Fibroblast of lung (primary cell): ENCODE measurements at regions not wholly inside any gene's neighbourhood (a gene's known extent, or its start where the extent isn't known, plus 50 kb on each side); places are given as distances from the start of the nearest gene placed in this dataset.

ENCODE experiments used
- DNase-seq, 2 donors: peaks; one replicate each; pipeline versions ENCODE4 v3.0.0 to v3.0.0-alpha.2; 2010; ENCODE audit warnings: low read depth in 2 of 2
- H2AFZ ChIP-seq: 2 replicates; pipeline ENCODE4 v1.5.1; 2012; ENCODE audit warnings: low read length, control low read depth, inconsistent platforms
- H3K27ac ChIP-seq: 2 replicates; pipeline ENCODE4 v1.5.1; 2011; ENCODE audit warnings: low read length, control low read depth; ENCODE audit not compliant: insufficient read depth
- H3K27me3 ChIP-seq: 2 replicates; pipeline ENCODE4 v1.5.1; 2011; ENCODE audit warnings: mild to moderate bottlenecking, low read length; ENCODE audit not compliant: control insufficient read depth, insufficient read depth
- H3K36me3 ChIP-seq: 2 replicates; pipeline ENCODE4 v1.5.1; 2011; ENCODE audit warnings: low read length; ENCODE audit not compliant: control insufficient read depth, insufficient read depth
- H3K4me1 ChIP-seq: 2 replicates; pipeline ENCODE4 v1.5.1; 2011; ENCODE audit warnings: low read length; ENCODE audit not compliant: control insufficient read depth, insufficient read depth; ENCODE audit errors: extremely low read depth
- H3K4me2 ChIP-seq: 2 replicates; pipeline ENCODE4 v1.5.1; 2011; ENCODE audit warnings: low read length, control low read depth; ENCODE audit not compliant: insufficient read depth; ENCODE audit errors: extremely low read depth
- H3K4me3 ChIP-seq, 4 experiments: fragments of 200-600 bp in 1 of 4; sonication (generic) in 1 of 4; replicated peaks in 1 of 4; 2 replicates each; pipeline ENCODE4 v1.5.1; 2011 to 2016; ENCODE audit warnings: low read length in 4 of 4, low read depth in 3 of 4, mild to moderate bottlenecking in 3 of 4, control low read depth in 2 of 4, inconsistent platforms in 1 of 4, mixed read lengths in 1 of 4; ENCODE audit not compliant: insufficient read depth in 1 of 4; ENCODE audit errors: control extremely low read depth in 1 of 4
- H3K79me2 ChIP-seq: 2 replicates; pipeline ENCODE4 v1.5.1; 2012; ENCODE audit warnings: mild to moderate bottlenecking, low read length, inconsistent platforms; ENCODE audit not compliant: control insufficient read depth, insufficient read depth
- H3K9ac ChIP-seq: 2 replicates; pipeline ENCODE4 v1.5.1; 2011; ENCODE audit warnings: mild to moderate bottlenecking, low read length, control low read depth; ENCODE audit not compliant: insufficient read depth
- H3K9me3 ChIP-seq: 2 replicates; pipeline ENCODE4 v1.5.1; 2012; ENCODE audit warnings: low read depth, low read length; ENCODE audit not compliant: control insufficient read depth, insufficient read depth
- H4K20me1 ChIP-seq: 2 replicates; pipeline ENCODE4 v1.5.1; 2011; ENCODE audit warnings: low read length; ENCODE audit not compliant: control insufficient read depth, insufficient read depth; ENCODE audit errors: extremely low read depth
- CTCF ChIP-seq, 2 donors: IDR thresholded peaks in 1 of 2; conservative IDR thresholded peaks in 1 of 2; 1 replicate in 1 of 2; 2 replicates in 1 of 2; pipeline ENCODE4 v1.5.1; 2011 to 2012; ENCODE audit warnings: low read length in 2 of 2, control low read depth in 1 of 2, inconsistent platforms in 1 of 2, low read depth in 1 of 2, mild to moderate bottlenecking in 1 of 2
- EZH2 ChIP-seq: IDR thresholded peaks from 2 replicates; pipeline ENCODE4 v1.5.1; 2012; ENCODE audit warnings: low read length, control low read depth, mild to moderate bottlenecking; ENCODE audit errors: missing control alignments

- Histone ChIP-seq H3K79me2 (no peaks in the 10 kb centered on the region), H4K20me1 (no peaks in the 10 kb centered on the region), H2AFZ (no peak overlapping the region), H3K36me3 (no peaks in the 10 kb centered on the region), H3K27me3 (no peaks in the 10 kb centered on the region), H3K4me2 (no peak overlapping the region), H3K9me3 (no peaks in the 10 kb centered on the region), H3K4me3 (no peak overlapping the region), H3K9ac (no peak overlapping the region), H3K4me1 (no peaks in the 10 kb centered on the region), H3K27ac (no peak overlapping the region)
- TF ChIP-seq EZH2 (no peak), CTCF (conservative IDR thresholded peaks at IDR 0.05 in 1 of 2, IDR thresholded peaks at IDR 0.05 in 1 of 2; ENCODE audit: low read depth in 1 of 2, low read length in 2 of 2) (no peak)
- no peak for DNase-seq
Observed at GRCh38 chr9:107867738-107868137, 378.2 kb upstream of the KLF4 start.

GRCh38 chr9:107866711-107867311 is 377.2 kb upstream of the KLF4 start:
- Histone ChIP-seq H3K9ac (no peak overlapping the region), H3K36me3 (no peaks in the 10 kb centered on the region), H3K27ac (no peak overlapping the region), H3K4me1 (no peaks in the 10 kb centered on the region), H3K4me3 (no peak overlapping the region), H3K27me3 (no peaks in the 10 kb centered on the region), H2AFZ (no peak overlapping the region), H3K4me2 (no peak overlapping the region), H4K20me1 (no peaks in the 10 kb centered on the region), H3K79me2 (no peaks in the 10 kb centered on the region), H3K9me3 (no peaks in the 10 kb centered on the region)
- TF ChIP-seq CTCF (conservative IDR thresholded peaks at IDR 0.05 in 1 of 2, IDR thresholded peaks at IDR 0.05 in 1 of 2; ENCODE audit: low read depth in 1 of 2, low read length in 2 of 2) (no peak), EZH2 (no peak)
- DNase-seq, result peak in 1 of 2 donors; percentile 74

GRCh38 chr9:107863396-107863795 is 373.8 kb upstream of the KLF4 start:
- H4K20me1 ChIP-seq, result no peaks in the 10 kb centered on the region
- no peak overlapping the region for H2AFZ ChIP-seq
- no peaks in the 10 kb centered on the region for H3K79me2 ChIP-seq
- DNase-seq, result no peak
- no peak overlapping the region for H3K4me2 ChIP-seq
- no peak overlapping the region for H3K4me3 ChIP-seq
- no peak overlapping the region for H3K9ac ChIP-seq
- H3K36me3 ChIP-seq, result no peaks in the 10 kb centered on the region
- no peak overlapping the region for H3K27ac ChIP-seq
- H3K4me1 ChIP-seq, result no peaks in the 10 kb centered on the region
- H3K9me3 ChIP-seq, result no peaks in the 10 kb centered on the region
- TF ChIP-seq CTCF (conservative IDR thresholded peaks at IDR 0.05 in 1 of 2, IDR thresholded peaks at IDR 0.05 in 1 of 2; ENCODE audit: low read depth in 1 of 2, low read length in 2 of 2) (no peak), EZH2 (no peak)
- no peaks in the 10 kb centered on the region for H3K27me3 ChIP-seq
